NCI-H345 treated with DMSO at 0.1 percent for 48 hours (cell line): ENCODE measurements at regions not wholly inside any gene's neighbourhood (a gene's known extent, or its start where the extent isn't known, plus 50 kb on each side); places are given as distances from the start of the nearest gene placed in this dataset.

ENCODE experiments used
- DNase-seq: peaks from one replicate; lab custom pipeline; 2025; ENCODE audit not compliant: unreplicated experiment; lab: John Stamatoyannopoulos, UW

DNA sequence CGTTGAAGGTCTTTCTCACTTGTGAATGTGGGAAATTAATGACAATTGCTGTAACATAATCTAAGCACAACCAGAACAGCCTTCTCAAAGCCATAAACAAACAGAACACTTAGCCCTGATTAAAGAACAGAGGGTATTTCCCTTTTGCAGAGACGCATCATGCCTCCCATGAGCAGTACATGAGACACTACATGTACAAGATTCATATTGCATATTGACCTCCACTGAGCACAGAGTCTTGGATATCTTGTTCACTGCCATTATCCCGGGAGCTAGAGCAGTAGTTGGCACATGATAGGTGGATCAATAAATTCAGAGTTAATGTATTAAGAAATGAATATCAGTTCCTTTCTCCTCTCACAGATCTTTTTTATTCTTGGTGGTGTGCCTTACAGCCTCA, 1194.3 kb upstream of the TENM4 start:
- DNase-seq: no peak

DNA sequence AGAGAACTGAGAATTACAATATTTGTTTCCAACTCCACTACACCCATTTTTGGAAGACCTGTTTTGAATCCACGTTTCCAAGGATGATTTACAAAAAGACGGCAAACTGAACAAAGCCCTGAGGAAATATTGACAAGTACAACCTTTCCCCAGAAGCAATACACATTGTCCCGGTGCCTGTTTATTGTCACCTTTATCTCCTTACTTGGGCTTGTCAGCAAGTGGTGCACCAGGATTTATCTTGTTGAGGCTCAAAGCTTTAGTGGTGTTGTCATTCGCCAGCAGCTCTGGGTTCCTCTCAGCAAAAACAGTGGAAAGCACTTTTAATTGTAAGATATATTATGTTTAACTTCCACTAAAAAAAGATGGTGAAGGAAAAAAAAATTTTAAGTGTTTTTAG, 1191.9 kb upstream of the TENM4 start:
- DNase-seq: no peak

- no peak for DNase-seq
Observed at GRCh38 chr11:80632156-80632555, 1191.3 kb upstream of the TENM4 start.

DNA sequence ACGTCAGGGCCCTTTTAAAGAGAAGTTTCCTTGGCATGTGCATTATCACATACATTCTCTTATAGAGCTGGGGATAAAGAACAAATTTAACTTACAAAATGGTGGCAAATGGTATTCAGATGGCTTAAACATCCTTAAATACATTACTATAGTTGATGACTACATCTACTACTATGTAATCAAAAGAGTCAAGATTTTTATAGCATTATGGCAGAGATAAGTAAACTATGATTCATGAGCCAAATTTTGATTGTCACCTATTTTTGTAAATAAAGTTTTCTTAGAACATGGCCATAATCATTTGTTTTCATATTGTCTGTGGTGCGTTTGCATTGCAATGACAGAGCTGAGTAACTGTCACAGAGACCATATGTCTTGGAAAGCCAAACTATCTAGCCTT, 1188.6 kb upstream of the TENM4 start:
- DNase-seq: no peak

GRCh38 chr11:80627364-80627763, 1186.5 kb upstream of the TENM4 start:
- DNase-seq: no peak

DNA sequence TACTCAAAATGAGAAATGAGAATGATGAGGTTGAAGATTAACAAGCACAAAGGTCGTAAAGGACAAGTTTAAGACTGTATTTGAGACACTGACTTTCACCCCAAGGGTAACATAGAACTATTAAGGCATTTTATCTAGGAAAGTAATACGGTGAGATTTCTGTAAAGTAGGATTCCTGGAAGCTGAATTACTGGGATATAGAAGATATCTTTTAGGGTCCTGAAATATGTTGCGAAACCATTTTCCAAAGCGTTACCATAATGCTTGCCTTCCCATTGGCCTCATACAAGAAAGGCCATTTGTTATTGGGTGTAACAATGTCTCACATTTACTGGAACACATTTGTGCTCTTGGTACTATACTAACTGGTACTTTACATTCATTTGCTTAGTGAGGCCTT, 1185.9 kb upstream of the TENM4 start:
- DNase-seq: no peak

DNA sequence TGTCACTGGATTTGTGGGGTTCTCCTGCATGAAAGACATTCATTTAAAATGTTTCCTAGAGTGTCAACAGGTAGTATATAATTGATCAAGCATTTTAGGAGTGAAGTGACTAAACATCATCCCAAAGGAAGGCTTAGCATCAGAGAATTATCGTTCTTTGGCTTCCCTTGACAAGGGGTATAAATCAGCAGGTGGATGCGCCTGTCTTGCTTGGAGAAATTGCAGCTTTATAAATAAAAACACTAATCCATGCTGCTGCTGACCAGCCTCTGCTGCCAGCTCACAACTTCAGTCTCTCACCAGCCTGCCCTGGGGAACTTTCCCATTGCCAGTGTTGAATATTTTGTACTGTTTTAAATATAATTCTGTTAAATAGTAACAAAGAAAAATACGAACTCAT, 1184.7 kb upstream of the TENM4 start:
- no peak for DNase-seq

DNA sequence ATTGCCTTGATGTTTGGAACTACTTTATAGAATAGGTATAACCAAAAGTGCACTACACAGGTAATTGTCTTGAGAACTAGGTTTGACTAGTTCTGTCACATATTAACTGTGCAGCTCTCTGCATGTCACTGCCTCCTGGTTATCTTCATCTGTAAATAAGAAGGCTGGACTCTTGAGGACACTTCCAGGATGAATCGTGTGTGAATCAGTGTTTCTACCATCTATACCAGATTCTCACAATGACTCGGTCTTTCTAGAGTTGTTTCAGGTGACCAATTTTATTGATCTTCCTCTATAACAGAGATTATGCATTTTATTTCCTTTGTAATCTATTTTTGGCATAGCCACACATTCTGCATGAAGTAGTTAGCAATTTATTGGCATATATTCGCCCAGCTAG, 1181.0 kb upstream of the TENM4 start:
- no peak for DNase-seq

DNA sequence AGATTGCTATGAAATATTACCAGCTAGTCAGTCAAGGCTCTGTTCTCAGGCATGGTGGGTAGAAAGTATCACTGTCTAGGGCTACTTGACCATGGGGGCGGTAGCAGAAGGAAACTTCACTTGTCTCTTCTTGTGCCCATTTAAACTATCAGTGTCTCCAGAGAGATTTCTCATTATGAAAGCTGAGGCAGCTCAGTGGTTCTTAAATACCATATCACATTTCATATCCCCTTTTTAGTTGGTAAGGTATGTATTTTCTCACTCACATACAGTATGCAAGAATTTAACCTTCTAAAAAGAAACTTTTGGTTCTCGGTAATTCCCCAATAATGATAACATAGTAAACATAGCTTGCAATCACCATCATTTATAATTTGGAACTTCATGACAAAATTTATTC, 1180.0 kb upstream of the TENM4 start:
- no peak for DNase-seq

DNA sequence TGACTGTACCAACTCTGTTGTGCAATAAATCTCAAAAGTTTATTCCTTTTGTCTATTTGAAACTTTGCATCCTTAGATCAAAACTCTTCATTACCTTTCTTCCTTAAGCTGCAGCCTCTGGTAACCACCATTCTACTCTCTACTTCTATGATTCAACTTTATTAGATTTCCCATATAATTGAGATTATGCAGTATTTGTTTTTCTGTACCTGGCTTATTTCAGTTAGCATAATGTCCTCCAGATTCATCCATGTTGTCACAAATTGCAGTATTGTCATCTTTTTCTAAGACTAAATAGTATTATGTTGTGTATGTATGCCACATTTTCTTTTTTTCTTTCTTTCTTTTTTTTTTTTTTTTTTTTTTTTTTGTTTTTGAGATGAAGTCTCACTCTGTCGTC, 1176.3 kb upstream of the TENM4 start:
- no peak for DNase-seq

DNA sequence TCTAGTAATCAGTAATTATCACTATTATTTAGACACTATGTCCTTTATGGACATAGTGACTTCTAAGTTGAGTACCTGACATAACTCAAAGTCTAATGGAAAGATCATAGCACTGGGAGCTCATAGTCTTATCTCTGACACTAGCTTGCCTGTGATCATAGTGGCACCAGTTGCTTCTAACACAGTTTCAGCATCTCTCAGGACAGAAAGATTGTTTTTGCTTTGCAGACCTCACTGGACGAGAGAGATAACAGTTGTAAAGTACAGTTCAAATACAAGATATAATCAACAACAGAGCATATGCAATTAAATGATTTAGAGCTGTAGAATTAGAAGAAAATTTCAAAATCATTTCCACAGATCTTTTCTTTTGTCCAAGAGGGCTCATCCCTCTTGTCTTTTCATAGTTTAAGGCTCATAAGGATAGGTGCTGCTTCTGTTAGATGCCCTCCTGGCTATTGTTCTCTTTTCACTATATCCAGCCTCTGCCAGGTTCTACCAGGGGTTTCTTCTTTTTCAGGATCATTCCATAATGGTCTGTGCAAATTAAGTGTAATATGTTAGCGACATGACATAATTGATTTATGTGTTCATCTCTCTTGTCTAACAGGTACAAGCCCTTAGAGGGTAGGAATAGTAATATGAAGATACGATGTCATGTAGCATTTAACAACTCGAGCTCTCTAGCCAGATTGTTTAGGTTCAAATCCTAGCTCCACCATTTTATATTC, 1175.4 kb upstream of the TENM4 start:
- no peak for DNase-seq

GRCh38 chr11:80613655-80614054, 1172.8 kb upstream of the TENM4 start:
- no peak for DNase-seq

- no peak for DNase-seq
Observed at GRCh38 chr11:80610516-80610915, 1169.7 kb upstream of the TENM4 start.

DNA sequence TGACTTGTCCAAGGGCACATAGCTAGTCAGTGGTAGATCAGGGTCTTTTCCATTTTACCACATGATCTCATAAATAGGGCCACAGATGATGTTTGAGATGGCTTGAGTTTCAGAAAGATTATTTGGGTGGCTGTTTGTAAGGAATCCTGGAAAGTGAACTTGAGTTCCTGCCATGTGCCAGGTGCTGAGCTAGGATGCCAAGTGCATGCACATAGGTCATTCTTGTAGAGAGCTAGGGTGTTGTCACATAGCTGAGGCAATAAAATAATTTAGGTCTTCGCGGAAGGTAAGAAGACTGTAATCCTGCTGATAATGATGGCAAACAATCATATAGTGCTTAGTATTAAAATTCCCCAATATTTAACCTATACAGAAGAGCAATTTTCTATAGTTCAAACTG, 1162.6 kb upstream of the TENM4 start:
- no peak for DNase-seq

DNA sequence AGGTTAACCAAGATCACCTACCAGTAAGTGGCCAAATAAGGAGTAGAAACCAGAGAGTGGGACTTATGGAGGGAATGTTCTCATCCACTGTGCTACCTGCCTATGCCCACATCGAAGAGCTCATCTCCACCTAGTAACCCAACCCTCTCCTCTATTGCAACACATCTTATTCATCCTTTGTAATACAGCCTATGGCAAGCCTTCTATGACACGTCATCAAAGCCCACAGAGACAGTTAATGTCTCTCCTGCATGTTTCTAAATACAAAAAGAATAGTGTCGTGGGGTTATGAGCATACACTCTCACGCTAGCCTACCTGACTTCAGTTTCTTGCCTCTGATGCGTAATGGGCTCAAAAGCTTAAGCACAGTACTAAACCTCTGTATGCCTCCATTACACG, 1158.1 kb upstream of the TENM4 start:
- no peak for DNase-seq

DNA sequence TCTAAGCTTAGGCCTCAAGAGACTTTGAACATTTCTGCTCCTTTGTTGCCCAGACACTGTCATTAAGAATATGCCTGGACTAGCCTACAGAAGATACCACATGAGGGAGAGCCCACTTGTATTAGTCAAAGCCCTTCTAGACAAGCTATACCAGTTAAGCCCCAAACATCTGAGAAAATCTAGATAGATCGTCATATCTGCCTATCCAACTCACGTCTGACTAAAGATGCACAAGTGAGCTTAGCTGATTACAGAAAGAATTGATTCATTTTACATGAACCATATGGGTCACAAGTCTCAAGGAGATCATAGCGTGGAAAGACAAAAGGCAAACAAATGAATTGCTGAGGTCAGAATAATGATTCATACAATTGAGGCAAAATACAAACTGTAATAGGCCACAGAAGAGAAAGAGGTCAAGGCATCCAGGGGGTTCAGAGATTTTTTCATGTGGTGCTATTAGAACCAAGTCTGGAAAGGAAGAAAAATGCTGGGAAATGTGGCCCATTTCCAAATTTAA, 1155.5 kb upstream of the TENM4 start:
- no peak for DNase-seq

DNA sequence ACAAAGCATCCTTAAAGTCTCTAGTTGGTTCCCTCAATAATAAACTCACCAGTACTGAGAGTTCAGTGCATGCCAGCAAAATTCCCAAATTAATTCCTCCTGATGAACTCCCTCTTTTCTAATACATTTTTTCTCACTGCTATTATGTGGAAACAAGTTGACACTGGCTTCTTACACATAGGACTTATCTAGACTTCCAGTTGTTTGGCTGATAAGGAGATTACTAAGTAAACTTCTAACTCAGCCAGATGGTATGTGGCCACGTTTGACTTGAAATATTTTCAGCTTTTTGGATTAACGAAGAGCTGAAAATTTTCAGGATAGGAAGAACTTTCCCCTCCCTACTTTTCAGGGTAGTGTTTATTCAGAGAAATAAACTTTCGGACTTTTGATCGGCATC, 1154.2 kb upstream of the TENM4 start:
- DNase-seq: no peak

- DNase-seq: no peak
Observed at GRCh38 chr11:80593648-80594374, 1153.0 kb upstream of the TENM4 start.

DNA sequence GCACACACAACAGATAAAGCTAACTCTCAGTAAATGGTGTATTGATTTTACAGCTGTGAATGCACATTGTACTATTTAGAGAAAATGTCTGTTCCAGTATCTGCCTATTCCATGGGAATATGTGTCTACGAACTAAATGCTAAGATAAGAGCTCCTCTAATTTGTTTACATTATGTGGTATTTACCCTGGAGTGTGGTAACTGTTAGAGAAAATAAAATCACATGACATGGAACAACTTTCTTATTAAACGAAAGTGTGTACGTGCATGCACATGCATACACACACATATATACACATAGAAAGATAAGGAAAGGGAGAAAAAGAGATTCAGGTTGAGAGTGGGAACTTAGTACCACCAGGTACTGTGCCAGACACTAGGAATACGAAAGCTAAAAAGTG, 1151.7 kb upstream of the TENM4 start:
- no peak for DNase-seq

DNA sequence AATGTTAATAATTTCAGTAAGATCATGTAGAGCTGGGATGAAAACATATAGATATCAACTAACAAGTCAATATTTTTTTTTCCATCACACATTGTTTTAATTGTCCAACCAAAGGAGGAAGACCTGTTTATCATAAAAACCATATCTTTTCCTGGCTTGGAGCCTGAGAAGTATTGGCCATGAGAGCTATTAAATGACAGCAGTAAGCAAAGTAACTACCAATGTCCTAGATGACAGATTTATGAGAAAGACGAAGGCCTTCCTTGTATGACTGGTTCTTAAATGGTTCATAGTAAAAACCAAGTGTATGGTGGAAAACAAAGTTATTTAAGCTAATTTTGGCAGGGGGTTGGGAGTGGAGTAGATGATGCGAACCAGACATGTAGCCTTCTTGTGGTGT, 1147.1 kb upstream of the TENM4 start:
- DNase-seq: no peak

GRCh38 chr11:80586464-80586863, 1145.6 kb upstream of the TENM4 start:
- DNase-seq: no peak

DNA sequence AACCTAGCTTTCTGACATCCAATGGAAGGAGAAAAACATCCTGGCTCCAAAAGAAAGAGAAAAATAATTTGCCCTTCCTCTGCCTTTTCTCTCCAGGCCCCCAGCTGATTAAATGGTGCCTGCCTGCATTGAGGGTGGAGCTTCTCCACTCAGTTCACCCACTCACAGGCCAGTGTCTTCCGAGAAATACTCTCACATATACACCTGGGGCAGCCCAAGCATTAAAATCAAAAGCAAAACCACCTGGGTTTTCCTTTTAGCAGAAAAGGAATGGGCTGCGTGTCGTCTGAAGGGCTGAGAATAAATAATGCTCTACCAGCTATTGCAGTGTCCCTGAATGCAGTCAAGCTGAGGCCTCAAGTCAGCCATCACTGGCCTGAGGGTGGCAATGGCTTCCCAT, 1143.8 kb upstream of the TENM4 start:
- no peak for DNase-seq

GRCh38 chr11:80569832-80570231, 1129.0 kb upstream of the TENM4 start:
- DNase-seq: no peak
